Motor neuron (in vitro differentiated cells): ENCODE measurements at regions not wholly inside any gene's neighbourhood (a gene's known extent, or its start where the extent isn't known, plus 50 kb on each side); places are given as distances from the start of the nearest gene placed in this dataset.

Experiments
- ATAC-seq, 8 experiments: fragments of 200-7000 bp; cut with Tn5 transposase; replicated peaks in 6 of 8; 2 replicates each; pipeline ENCODE4 v1.8.0; 2021; ENCODE audit warnings: mild to moderate bottlenecking in 8 of 8, moderate library complexity in 8 of 8
- H3K27ac ChIP-seq, 2 donors: fragments of 250-450 bp; sonication (Bioruptor Pico); 2 replicates each; pipeline ENCODE4 v1.9.0; 2021; ENCODE audit warnings: antibody characterized with exemption in 2 of 2, mild to moderate bottlenecking in 2 of 2, moderate library complexity in 1 of 2
- H3K4me1 ChIP-seq, 2 donors: fragments of 250-450 bp; sonication (Bioruptor Pico); replicated peaks in 1 of 2; 2 replicates each; pipeline ENCODE4 v1.6.1; 2021; ENCODE audit warnings: antibody characterized with exemption in 2 of 2, mild to moderate bottlenecking in 2 of 2, moderate library complexity in 1 of 2
- H3K4me3 ChIP-seq, 5 donors: fragments of 250-450 bp; sonication (Bioruptor Pico); 2 replicates each; pipeline ENCODE4 v1.9.0; 2021; ENCODE audit warnings: antibody characterized with exemption in 5 of 5, mild to moderate bottlenecking in 5 of 5, moderate library complexity in 4 of 5
- WGBS, 10 experiments: fragments of 450-650 bp; shearing (Covaris generic); methylation state at CpG; one replicate each; pipeline ENCODE4 v1.0.0; 2022; 5-methylcytosine and 5-hydroxymethylcytosine counted together
- in situ Hi-C, 9 experiments: fragments of 400-800 bp; cut with MboI; loops; one replicate each; pipeline ENCODE4 v1.15.0; 2021; ENCODE audit warnings: low sequenced_read_pairs in 9 of 9, low pct_unique_long_range_greater_than_20kb in 2 of 9; ENCODE audit not compliant: unreplicated experiment in 9 of 9

GRCh38 chr18:70380915-70381896 lies 92.4 kb downstream of the SOCS6 start:
- ATAC-seq, result peak in 5 of 8 experiments; percentile 89 to 97 (median 97)
- Histone ChIP-seq H3K27ac (peak overlapping the region in 1 of 2 donors; percentile 5), H3K4me1 (peaks cover 25 to 26% of the 10 kb centered on the region in 2 donors), H3K4me3 (peak overlapping the region in 3 of 5 donors; percentile 2 to 14 (median 12))
- WGBS, 10 experiments, result 43 to 100% (median 81%) methylated on average over 1 to 20 of the region's 23 CpGs
- in situ Hi-C loops, result no loop called here
